ENCODE measurements at regions not wholly inside any gene's neighbourhood (a gene's known extent, or its start where the extent isn't known, plus 50 kb on each side); places are given as distances from the start of the nearest gene placed in this dataset.

DNA sequence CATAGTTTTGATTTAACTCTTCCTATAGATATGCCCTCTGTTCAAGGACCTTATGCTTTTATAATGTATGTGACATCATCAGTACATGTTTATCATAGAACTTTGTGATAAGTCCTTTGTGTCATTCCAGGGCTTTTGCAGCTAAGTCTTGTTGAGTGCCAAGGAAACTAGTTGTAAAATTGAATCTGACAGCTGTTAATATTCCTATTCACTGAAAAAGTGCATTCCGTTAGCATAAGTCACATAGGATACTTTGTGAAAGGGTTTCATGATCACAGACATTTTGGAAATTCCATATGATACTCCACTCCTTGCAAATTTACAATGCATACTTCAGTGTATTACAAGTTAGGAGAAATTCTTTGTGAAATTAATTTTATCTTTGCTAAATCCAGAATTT, 503.4 kb downstream of the CCDC85A start:
- no TSS peak for BruUV-seq (replicated peaks)
- H3K4me1 Mint-ChIP-seq (ENCODE audit: insufficient read depth, unreplicated experiment): peaks cover 18% of the 10 kb centered on the region
- ChIA-PET CTCF (no interaction called here), POLR2A (interaction anchor here (0.6 kb wide), 1 partner anchor 30 kb away, joined by 3 read pairs; no protein-coding TSS in a partner anchor)
- H3K27me3 Mint-ChIP-seq (ENCODE audit: insufficient read depth, unreplicated experiment): no peaks in the 10 kb centered on the region
- H3K9me3 Mint-ChIP-seq (ENCODE audit: unreplicated experiment): no peaks in the 10 kb centered on the region
- TF ChIP-seq, protein P1, sequence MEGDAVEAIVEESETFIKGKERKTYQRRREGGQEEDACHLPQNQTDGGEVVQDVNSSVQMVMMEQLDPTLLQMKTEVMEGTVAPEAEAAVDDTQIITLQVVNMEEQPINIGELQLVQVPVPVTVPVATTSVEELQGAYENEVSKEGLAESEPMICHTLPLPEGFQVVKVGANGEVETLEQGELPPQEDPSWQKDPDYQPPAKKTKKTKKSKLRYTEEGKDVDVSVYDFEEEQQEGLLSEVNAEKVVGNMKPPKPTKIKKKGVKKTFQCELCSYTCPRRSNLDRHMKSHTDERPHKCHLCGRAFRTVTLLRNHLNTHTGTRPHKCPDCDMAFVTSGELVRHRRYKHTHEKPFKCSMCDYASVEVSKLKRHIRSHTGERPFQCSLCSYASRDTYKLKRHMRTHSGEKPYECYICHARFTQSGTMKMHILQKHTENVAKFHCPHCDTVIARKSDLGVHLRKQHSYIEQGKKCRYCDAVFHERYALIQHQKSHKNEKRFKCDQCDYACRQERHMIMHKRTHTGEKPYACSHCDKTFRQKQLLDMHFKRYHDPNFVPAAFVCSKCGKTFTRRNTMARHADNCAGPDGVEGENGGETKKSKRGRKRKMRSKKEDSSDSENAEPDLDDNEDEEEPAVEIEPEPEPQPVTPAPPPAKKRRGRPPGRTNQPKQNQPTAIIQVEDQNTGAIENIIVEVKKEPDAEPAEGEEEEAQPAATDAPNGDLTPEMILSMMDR (IDR thresholded peaks at IDR 0.05; ENCODE audit: unreplicated experiment): no peak
- DNase-seq (ENCODE audit: unreplicated experiment): no peak
- intact Hi-C loops (cut with micrococcal nuclease): no loop called here
- H3K4me3 Mint-ChIP-seq (ENCODE audit: unreplicated experiment): no peak overlapping the region
- no peak overlapping the region for H3K27ac Mint-ChIP-seq (ENCODE audit: low read depth, unreplicated experiment)
- H3K36me3 Mint-ChIP-seq (ENCODE audit: insufficient read depth, unreplicated experiment): no peaks in the 10 kb centered on the region

DNA sequence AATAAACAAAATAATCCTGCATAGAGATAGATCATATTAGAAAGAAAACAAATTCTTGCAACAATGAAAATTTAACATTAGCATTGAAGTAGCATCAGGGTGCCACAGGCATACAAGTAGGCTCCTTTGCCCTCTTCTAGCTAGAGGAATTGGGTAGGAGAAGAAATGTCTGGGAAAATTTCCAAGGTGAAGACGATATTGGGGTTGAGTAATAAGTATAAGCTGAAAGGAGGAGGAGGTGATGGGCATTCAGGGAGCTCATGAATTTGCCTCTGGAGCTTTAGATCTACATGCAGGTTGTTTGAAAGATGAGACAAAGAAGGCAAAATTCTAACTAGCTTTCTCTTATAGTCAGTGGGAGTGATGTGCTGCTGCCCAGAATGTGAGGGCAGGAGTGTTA, 504.9 kb downstream of the CCDC85A start:
- intact Hi-C loops (cut with micrococcal nuclease): no loop called here
- Mint-ChIP-seq H3K4me3 (ENCODE audit: unreplicated experiment) (no peak overlapping the region), H3K36me3 (ENCODE audit: insufficient read depth, unreplicated experiment) (no peaks in the 10 kb centered on the region), H3K27me3 (ENCODE audit: insufficient read depth, unreplicated experiment) (no peaks in the 10 kb centered on the region), H3K9me3 (ENCODE audit: unreplicated experiment) (no peaks in the 10 kb centered on the region), H3K27ac (ENCODE audit: low read depth, unreplicated experiment) (no peak overlapping the region), H3K4me1 (ENCODE audit: insufficient read depth, unreplicated experiment) (peaks cover 18% of the 10 kb centered on the region)
- BruUV-seq (replicated peaks): no TSS peak
- TF ChIP-seq, protein P1 (IDR thresholded peaks at IDR 0.05; ENCODE audit: unreplicated experiment): no peak
- ChIA-PET POLR2A (interaction anchor here (0.7 to 1.1 kb wide), 2 partner anchors 39 to 53 kb away, joined by 4 read pairs; no protein-coding TSS in a partner anchor), CTCF (interaction anchor here (0.6 kb wide), 1 partner anchor 27 kb away, joined by 3 read pairs; no protein-coding TSS in a partner anchor)
- peak; percentile 14 for DNase-seq (ENCODE audit: unreplicated experiment)

DNA sequence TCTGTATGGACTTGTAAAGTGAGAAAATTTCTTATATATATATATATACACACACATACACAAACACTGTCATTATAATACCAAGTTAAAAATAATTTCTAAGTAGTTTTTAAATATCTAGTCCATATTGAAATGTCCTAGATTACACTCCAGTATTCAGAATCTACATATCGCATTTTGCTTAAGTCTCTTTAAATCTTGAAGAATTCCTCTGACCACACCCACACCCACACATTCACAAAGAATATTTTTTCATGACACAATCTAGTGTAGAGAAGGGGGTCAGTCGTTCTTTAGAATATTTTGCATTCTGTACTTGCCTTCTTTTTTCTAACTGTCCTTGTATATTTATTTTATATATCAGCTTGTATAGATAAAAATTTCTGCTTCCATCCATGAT, 509.7 kb downstream of the CCDC85A start:
- ChIA-PET POLR2A (no interaction called here), CTCF (no interaction called here)
- H3K4me3 Mint-ChIP-seq (ENCODE audit: unreplicated experiment): no peak overlapping the region
- no TSS peak for BruUV-seq (replicated peaks)
- no peaks in the 10 kb centered on the region for H3K36me3 Mint-ChIP-seq (ENCODE audit: insufficient read depth, unreplicated experiment)
- H3K27ac Mint-ChIP-seq (ENCODE audit: low read depth, unreplicated experiment): no peak overlapping the region
- TF ChIP-seq, protein P1 (IDR thresholded peaks at IDR 0.05; ENCODE audit: unreplicated experiment): no peak
- no peaks in the 10 kb centered on the region for H3K27me3 Mint-ChIP-seq (ENCODE audit: insufficient read depth, unreplicated experiment)
- intact Hi-C loops (cut with micrococcal nuclease): no loop called here
- peaks cover 7% of the 10 kb centered on the region for H3K4me1 Mint-ChIP-seq (ENCODE audit: insufficient read depth, unreplicated experiment)
- no peaks in the 10 kb centered on the region for H3K9me3 Mint-ChIP-seq (ENCODE audit: unreplicated experiment)
- no peak for DNase-seq (ENCODE audit: unreplicated experiment)

DNA sequence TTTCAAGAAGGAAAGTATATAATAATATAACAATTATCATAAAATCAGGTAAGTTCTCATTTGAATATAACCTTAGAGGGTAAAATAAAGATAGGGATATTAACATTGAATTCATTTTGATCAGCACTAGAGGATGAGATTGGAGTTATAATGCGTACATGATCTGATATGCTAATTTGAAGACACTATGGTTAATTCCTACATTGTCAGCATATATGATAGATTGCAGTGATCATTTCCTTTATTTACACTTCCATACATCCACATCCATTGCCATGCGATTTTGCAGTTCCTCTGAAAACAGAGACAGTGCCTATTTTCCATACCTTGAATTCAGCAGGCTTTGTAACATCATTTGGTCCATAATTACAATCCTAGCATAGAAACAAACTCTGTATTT, 519.2 kb downstream of the CCDC85A start:
- H3K4me3 Mint-ChIP-seq (ENCODE audit: unreplicated experiment): no peak overlapping the region
- peaks cover 17% of the 10 kb centered on the region for H3K9me3 Mint-ChIP-seq (ENCODE audit: unreplicated experiment)
- no peaks in the 10 kb centered on the region for H3K36me3 Mint-ChIP-seq (ENCODE audit: insufficient read depth, unreplicated experiment)
- POLR2A ChIA-PET: no interaction called here
- no peaks in the 10 kb centered on the region for H3K4me1 Mint-ChIP-seq (ENCODE audit: insufficient read depth, unreplicated experiment)
- TF ChIP-seq, protein P1 (IDR thresholded peaks at IDR 0.05; ENCODE audit: unreplicated experiment): no peak
- CTCF ChIA-PET: no interaction called here
- no peaks in the 10 kb centered on the region for H3K27me3 Mint-ChIP-seq (ENCODE audit: insufficient read depth, unreplicated experiment)
- DNase-seq (ENCODE audit: unreplicated experiment): no peak
- BruUV-seq (replicated peaks): no TSS peak
- H3K27ac Mint-ChIP-seq (ENCODE audit: low read depth, unreplicated experiment): no peak overlapping the region
- intact Hi-C loops (cut with micrococcal nuclease): no loop called here
